ENCODE measurements at regions not wholly inside any gene's neighbourhood (a gene's known extent, or its start where the extent isn't known, plus 50 kb on each side); places are given as distances from the start of the nearest gene placed in this dataset.

DNA sequence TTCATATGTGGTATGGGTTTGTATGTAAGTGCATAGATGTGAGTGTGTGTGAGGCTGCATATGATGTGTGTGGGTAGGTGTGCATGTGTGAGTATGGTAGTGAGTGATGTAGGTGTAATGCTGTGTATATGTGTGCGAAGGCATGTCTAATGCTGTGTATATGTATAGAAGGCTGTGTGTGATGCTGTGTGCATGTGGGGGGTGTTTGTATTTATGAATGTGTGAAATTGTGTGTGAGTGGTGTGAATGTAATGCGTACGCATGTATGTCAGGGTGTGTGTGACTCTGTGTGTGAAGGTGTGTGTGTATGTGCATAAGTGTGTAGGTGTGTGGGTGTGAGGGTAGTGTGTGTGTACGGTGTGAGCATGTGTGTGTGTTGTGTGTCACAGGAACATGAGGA, 300.0 kb downstream of the OMA1 start:
- no peak for ATAC-seq
- intact Hi-C loops (cut with micrococcal nuclease): no loop called here
- Histone ChIP-seq H2AFZ (ENCODE audit: low read depth, low read length, poor library complexity, severe bottlenecking) (no peak overlapping the region), H3K79me2 (ENCODE audit: insufficient read depth, low read length) (no peaks in the 10 kb centered on the region), H3K9me3 (ENCODE audit: control insufficient read depth in 1 of 2, insufficient read depth in 1 of 2, low read depth in 1 of 2, low read length in 2 of 2) (no peaks in the 10 kb centered on the region), H3K27ac (ENCODE audit: low read depth, low read length) (no peak overlapping the region), H3K9me2 (ENCODE audit: insufficient read depth) (no peaks in the 10 kb centered on the region), H3K9ac (ENCODE audit: low read length) (no peak overlapping the region), H3K4me2 (ENCODE audit: low read length) (no peak overlapping the region), H3K4me3 (replicated peaks in 1 of 2; ENCODE audit: low read depth in 1 of 2, low read length in 2 of 2) (no peak overlapping the region), H3K36me3 (ENCODE audit: control insufficient read depth in 1 of 2, insufficient read depth in 2 of 2, low read length in 2 of 2) (no peaks in the 10 kb centered on the region), H3K4me1 (ENCODE audit: control insufficient read depth in 1 of 2, insufficient read depth in 2 of 2, low read length in 2 of 2) (no peaks in the 10 kb centered on the region), H3K27me3 (ENCODE audit: insufficient read depth, low read length) (peaks cover 31% of the 10 kb centered on the region), H4K20me1 (ENCODE audit: insufficient read depth) (no peaks in the 10 kb centered on the region)
- CTCF ChIA-PET: no interaction called here
- POLR2A ChIA-PET: no interaction called here
- no TSS peak for BruUV-seq (replicated peaks)
- DNase-seq (ENCODE audit: low read depth, low spot score): no peak
- TF ChIP-seq YY1 (IDR thresholded peaks at IDR 0.05; ENCODE audit: extremely low read depth, insufficient replicate concordance, low read depth, low read length) (no peak), SIN3A (IDR thresholded peaks at IDR 0.05; ENCODE audit: low read depth) (no peak), RAD21 (IDR thresholded peaks at IDR 0.05; ENCODE audit: low read depth) (no peak), EGR1 (IDR thresholded peaks at IDR 0.05; ENCODE audit: low read depth) (no peak), ZFX (IDR thresholded peaks at IDR 0.05) (no peak)
- TF ChIP-seq, protein P1, sequence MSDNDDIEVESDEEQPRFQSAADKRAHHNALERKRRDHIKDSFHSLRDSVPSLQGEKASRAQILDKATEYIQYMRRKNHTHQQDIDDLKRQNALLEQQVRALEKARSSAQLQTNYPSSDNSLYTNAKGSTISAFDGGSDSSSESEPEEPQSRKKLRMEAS (IDR thresholded peaks at IDR 0.05): no peak
- RAD21 ChIA-PET (ENCODE audit: low non-redundant PET in 1 of 2, low total read pairs in 2 of 2, uncharacterized antibody in 2 of 2, unreplicated experiment in 2 of 2): no interaction called here

DNA sequence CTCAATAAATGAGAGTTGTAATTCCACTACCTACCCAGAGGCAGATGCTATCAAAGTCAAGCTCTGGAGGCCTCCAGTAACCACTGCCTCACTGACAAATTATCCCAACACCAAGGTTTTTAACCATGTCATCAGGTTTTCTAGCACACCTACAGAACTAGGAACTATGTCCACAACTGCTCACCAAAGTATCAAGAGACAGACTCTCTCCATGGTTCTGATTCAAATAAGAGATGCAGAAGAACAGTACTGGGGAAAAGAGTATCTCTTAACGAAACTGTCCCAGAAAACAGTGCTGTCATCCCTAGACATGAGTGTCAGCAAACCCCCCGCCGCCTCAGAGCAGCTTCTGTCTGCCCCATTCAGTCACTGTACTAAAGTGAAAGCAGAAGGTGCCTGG, 301.7 kb downstream of the OMA1 start:
- Histone ChIP-seq H3K4me3 (replicated peaks in 1 of 2; ENCODE audit: low read depth in 1 of 2, low read length in 2 of 2) (no peak overlapping the region), H3K4me2 (ENCODE audit: low read length) (no peak overlapping the region), H3K36me3 (ENCODE audit: control insufficient read depth in 1 of 2, insufficient read depth in 2 of 2, low read length in 2 of 2) (no peaks in the 10 kb centered on the region), H3K9me2 (ENCODE audit: insufficient read depth) (no peaks in the 10 kb centered on the region), H3K9ac (ENCODE audit: low read length) (no peak overlapping the region), H3K27ac (ENCODE audit: low read depth, low read length) (no peak overlapping the region), H3K9me3 (ENCODE audit: control insufficient read depth in 1 of 2, insufficient read depth in 1 of 2, low read depth in 1 of 2, low read length in 2 of 2) (no peaks in the 10 kb centered on the region), H3K79me2 (ENCODE audit: insufficient read depth, low read length) (no peaks in the 10 kb centered on the region), H2AFZ (ENCODE audit: low read depth, low read length, poor library complexity, severe bottlenecking) (no peak overlapping the region), H3K4me1 (ENCODE audit: control insufficient read depth in 1 of 2, insufficient read depth in 2 of 2, low read length in 2 of 2) (no peaks in the 10 kb centered on the region), H4K20me1 (ENCODE audit: insufficient read depth) (no peaks in the 10 kb centered on the region), H3K27me3 (ENCODE audit: insufficient read depth, low read length) (peaks cover 38% of the 10 kb centered on the region)
- CTCF ChIA-PET: no interaction called here
- RAD21 ChIA-PET (ENCODE audit: low non-redundant PET in 1 of 2, low total read pairs in 2 of 2, uncharacterized antibody in 2 of 2, unreplicated experiment in 2 of 2): no interaction called here
- POLR2A ChIA-PET: no interaction called here
- ATAC-seq: no peak
- no TSS peak for BruUV-seq (replicated peaks)
- no peak for DNase-seq (ENCODE audit: low read depth, low spot score)
- TF ChIP-seq, protein P2, sequence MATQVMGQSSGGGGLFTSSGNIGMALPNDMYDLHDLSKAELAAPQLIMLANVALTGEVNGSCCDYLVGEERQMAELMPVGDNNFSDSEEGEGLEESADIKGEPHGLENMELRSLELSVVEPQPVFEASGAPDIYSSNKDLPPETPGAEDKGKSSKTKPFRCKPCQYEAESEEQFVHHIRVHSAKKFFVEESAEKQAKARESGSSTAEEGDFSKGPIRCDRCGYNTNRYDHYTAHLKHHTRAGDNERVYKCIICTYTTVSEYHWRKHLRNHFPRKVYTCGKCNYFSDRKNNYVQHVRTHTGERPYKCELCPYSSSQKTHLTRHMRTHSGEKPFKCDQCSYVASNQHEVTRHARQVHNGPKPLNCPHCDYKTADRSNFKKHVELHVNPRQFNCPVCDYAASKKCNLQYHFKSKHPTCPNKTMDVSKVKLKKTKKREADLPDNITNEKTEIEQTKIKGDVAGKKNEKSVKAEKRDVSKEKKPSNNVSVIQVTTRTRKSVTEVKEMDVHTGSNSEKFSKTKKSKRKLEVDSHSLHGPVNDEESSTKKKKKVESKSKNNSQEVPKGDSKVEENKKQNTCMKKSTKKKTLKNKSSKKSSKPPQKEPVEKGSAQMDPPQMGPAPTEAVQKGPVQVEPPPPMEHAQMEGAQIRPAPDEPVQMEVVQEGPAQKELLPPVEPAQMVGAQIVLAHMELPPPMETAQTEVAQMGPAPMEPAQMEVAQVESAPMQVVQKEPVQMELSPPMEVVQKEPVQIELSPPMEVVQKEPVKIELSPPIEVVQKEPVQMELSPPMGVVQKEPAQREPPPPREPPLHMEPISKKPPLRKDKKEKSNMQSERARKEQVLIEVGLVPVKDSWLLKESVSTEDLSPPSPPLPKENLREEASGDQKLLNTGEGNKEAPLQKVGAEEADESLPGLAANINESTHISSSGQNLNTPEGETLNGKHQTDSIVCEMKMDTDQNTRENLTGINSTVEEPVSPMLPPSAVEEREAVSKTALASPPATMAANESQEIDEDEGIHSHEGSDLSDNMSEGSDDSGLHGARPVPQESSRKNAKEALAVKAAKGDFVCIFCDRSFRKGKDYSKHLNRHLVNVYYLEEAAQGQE (IDR thresholded peaks at IDR 0.05; ENCODE audit: low read depth): peak; percentile 5; the same call in 1 of the 2 replicates
- TF ChIP-seq SP1 (IDR thresholded peaks at IDR 0.05; ENCODE audit: low read depth) (no peak), CBX3 (IDR thresholded peaks at IDR 0.05; ENCODE audit: low read depth) (no peak)
- intact Hi-C loops (cut with micrococcal nuclease): no loop called here
